HG03025 (cell line): ENCODE measurements at regions not wholly inside any gene's neighbourhood (a gene's known extent, or its start where the extent isn't known, plus 50 kb on each side); places are given as distances from the start of the nearest gene placed in this dataset.
"Not testable (repeated sequence)": the region's sequence is repeated elsewhere in the genome, so short reads cannot be mapped to it uniquely, and the experiment has no call there.

ENCODE experiments used
- ATAC-seq: cut with Tn5 transposase; IDR thresholded peaks from one replicate; pipeline ENCODE4 v1.9.1; 2021; ENCODE audit warnings: mild to moderate bottlenecking, moderate library complexity; ENCODE audit not compliant: unreplicated experiment, low FRiP score

- ATAC-seq = peak; percentile 94
Observed at GRCh38 chrX:22526339-22526738, 253.6 kb downstream of the CBLL2 start.

- ATAC-seq = no peak
Observed at GRCh38 chrX:22527302-22527701, 254.6 kb downstream of the CBLL2 start.

- no peak for ATAC-seq
Observed at GRCh38 chrX:22533898-22534297, 261.2 kb downstream of the CBLL2 start.

- no peak for ATAC-seq
Observed at GRCh38 chrX:22534643-22535042, 261.9 kb downstream of the CBLL2 start.

GRCh38 chrX:22536746-22537304 lies 264.1 kb downstream of the CBLL2 start:
- no peak for ATAC-seq

DNA sequence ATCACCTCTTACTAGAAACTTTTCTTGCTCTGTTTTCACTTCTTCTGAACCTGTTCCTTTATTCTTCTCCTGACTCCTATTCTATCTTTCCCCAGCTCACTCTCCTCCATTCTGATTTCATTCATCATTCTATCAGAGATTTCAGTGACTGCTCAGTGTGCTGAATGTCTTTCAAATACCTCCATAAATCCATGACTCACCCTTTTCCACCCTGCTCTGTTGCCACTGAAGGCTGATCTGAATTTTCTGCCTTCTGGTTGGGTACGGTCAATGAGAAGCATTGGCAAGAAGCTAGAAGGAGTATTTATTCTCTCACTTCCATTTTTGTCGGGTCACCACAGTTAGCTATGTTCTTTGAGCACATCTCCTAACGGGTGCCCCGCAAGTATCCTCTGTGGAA lies 265.9 kb downstream of the CBLL2 start:
- ATAC-seq = no peak

- ATAC-seq = no peak
Observed at GRCh38 chrX:22541926-22542325, 269.2 kb downstream of the CBLL2 start.

DNA sequence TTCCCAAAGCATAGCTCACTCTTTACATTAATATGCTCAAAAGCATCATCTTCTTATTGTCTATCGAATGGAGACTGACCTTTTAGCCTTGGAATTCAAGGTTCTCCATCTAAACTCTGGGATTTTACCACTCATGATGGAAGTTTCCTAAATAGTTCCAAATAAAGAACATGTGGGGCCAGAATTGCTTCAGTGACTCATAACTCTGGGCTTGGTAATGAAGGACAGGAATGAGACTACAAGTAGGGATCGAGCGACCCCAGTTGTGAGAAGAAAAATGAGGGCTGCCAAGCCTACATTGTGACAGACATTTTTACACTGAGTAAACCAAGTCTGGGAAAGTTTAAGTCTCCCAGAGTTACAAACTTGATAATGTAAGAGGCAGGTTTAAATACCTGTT lies 269.9 kb downstream of the CBLL2 start:
- no peak for ATAC-seq

DNA sequence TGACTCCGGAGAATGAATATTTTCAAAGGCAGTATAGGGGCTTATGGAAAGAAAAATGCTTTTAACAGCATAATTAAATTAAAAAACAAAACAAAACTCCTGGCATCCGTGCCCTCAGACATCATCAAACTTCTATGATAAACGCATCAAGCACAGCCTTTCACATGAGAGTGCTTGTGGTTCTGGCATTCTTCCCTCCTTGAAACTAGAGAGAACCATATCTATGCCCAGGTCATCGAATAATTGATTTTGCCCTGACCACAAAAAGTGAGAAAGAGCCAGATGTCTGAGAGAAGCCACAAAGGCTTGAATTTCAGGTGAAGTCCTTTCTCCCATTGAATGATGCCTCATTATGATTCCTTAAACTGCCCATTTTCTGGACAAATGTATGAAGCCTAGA lies 286.8 kb downstream of the CBLL2 start:
- ATAC-seq = no peak

GRCh38 chrX:22575161-22575845 lies 302.6 kb downstream of the CBLL2 start:
- no peak for ATAC-seq

DNA sequence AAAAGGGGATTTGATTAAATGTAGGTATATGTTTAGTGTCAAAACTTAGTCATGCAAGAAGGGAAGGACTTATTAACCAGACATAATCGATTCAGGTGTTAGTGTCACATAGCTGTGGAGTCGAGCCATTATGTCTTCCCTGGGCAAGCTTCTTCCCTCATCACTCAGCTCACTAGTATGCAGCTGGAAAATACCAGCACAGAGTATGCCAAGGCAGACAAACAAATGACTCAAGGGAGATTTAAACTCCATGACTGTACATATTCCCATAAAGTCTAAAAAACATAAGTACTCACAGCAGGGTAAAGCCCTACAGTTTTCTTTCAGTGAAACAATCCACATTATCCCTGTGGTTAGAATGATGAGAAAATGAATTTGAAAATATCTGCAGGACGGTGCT lies 304.5 kb downstream of the CBLL2 start:
- ATAC-seq = no peak

GRCh38 chrX:22585831-22586230 lies 313.1 kb downstream of the CBLL2 start:
- ATAC-seq = no peak

DNA sequence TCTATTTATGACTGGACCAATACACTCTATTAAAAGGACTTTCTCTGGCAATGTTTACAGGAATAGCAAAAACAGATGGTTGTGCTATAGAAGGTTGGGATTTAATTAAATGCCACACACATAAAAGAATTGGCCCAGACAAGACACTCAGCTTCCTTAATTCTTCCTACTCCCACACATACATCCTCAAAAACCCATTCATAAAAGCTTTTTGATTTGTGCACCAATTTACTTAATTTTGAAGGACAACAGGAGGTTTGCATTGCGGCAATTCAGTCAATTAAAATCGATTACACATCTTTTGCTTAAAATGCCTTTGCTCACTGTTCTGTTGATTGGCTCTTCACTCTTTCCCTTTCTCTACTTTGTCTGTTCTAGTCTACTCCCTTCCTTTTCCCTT lies 317.1 kb downstream of the CBLL2 start:
- no peak for ATAC-seq

DNA sequence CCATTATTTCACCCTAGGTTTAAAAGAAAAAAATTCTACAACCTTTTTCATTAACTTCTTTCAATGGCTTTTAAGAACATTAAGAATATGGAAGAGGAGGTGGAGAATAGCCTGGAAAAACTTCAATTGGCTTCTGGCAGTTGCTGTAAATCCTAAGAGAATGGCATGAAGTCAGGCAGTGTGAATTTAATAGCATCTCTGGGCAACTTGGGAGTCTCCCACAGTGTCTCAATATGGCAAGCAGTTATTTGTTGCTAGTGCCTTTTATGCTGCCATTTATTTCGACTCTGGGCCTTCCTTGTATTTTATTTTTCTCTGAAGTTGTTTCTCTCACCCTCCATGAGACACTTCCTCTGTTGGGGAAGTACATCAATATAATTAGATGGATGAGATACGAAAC lies 322.1 kb downstream of the CBLL2 start:
- ATAC-seq = no peak

DNA sequence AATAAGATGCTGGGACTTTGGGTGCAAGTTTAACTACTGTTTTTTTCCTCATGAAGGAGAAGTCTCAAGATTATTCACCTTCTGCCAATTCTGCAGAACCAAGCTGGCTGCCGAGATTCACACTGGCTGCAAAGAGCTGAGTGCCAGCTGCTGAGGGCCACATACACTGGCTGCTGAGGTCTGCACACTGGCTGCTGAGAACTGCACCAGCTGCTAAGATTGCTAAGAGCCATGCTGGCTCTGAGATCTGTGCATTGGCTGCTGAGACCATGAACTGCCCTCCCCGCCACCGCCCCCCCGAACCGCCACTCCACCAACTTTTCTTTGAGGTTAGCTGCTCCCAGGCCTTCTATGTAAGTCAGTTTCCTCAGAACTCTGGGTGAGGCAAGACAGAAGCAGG lies 330.3 kb downstream of the CBLL2 start:
- no peak for ATAC-seq

DNA sequence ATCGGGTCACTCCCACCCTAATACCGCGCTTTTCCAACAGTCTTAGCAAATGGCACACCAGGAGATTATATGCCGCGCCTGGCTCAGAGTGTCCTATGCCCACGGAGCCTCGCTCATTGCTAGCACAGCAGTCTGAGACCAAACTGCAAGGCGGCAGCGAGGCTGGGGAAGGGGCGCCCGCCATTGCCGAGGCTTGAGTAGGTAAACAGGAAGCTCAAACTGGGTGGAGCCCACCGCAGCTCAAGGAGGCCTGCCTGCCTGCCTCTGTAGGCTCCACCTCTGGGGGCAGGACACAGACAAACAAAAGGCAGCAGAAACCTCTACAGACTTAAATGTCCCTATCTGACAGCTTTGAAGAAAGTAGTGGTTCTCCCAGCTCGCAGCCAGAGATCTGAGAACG lies 336.7 kb downstream of the CBLL2 start:
- not testable (repeated sequence) for ATAC-seq

DNA sequence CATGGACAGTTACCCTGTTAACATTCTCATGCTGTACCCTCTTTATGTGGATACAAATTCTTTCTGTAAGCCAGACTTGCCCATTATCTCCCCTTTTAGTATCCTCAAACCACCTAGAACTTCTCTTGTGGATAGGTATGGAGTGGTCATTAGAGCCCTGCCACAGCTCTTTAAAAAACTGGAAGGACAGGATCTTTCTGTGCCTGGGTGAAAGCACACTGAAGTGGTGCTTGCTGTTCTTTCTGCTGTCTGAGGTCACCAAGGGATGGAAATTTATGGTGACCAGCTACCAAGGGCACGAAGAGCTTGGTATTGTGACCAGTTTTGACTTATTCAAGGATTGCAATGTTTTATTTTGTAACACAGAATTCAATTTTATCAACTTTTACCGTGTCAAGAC lies 344.2 kb downstream of the CBLL2 start:
- no peak for ATAC-seq

- no peak for ATAC-seq
Observed at GRCh38 chrX:22627576-22627975, 354.9 kb downstream of the CBLL2 start.

GRCh38 chrX:22628275-22628674 lies 355.6 kb downstream of the CBLL2 start:
- no peak for ATAC-seq

GRCh38 chrX:22629105-22629725 lies 356.5 kb downstream of the CBLL2 start:
- ATAC-seq = no peak

GRCh38 chrX:22634083-22634482 lies 361.4 kb downstream of the CBLL2 start:
- ATAC-seq = no peak

DNA sequence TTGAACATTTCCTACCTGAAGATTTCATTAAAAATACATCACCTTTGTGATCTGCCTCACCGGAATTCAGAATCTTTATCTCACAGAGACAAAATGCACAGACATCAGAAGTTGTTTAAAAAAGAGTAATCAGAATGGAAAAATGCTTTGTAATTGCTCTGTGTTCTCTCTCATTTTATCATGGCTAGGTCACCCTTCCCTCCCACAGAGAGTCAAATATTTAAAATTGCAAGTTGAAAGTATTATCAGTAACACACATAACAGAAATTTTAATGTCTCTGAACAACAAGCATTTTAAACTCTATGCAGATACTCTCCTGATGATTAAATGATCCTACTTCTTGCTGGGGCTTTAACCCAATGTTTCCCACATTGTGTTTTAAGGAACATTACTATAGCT lies 362.0 kb downstream of the CBLL2 start:
- no peak for ATAC-seq
